GM19240 (cell line): ENCODE measurements at regions not wholly inside any gene's neighbourhood (a gene's known extent, or its start where the extent isn't known, plus 50 kb on each side); places are given as distances from the start of the nearest gene placed in this dataset.

Experiments
- DNase-seq: peaks from one replicate; pipeline ENCODE4 v3.0.0; 2011; ENCODE audit warnings: low spot score; ENCODE audit not compliant: insufficient read length

GRCh38 chr19:33946535-33947264 is 150.0 kb downstream of the KCTD15 start:
- no peak for DNase-seq

DNA sequence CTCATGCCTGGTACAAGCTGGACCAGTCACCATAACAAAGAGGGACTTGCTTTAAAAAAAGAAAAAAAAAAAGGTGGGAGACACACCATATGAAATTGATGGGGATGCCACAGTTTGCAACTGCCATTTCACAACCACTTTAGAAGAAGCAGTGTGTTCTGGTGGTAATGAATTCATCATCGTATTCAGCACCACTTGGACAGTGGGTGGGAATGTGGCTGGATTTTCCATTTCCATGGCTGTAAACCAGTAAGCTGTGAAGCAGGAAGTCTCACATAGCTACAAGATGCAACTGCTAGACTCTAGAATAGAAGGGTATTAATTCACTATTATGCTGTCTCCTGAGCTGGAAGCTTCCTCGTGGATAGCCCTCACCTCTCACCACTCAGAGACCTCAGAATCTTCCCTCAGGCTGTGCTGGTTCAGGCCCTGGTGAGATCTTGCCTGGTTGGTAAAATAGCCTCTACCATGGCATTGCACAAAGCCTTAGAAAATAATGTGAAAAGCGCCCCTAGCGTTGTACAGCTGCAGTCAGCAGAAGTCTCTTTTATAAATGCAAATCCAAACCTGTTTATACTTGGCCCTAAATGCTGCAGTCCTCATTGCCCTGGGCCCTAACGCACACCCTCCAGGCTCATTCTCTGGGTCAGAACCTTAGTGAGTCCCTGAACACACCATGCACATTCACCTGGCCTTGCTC is 150.7 kb downstream of the KCTD15 start:
- DNase-seq: no peak

- DNase-seq: no peak
Observed at GRCh38 chr19:33948651-33949335, 152.1 kb downstream of the KCTD15 start.

DNA sequence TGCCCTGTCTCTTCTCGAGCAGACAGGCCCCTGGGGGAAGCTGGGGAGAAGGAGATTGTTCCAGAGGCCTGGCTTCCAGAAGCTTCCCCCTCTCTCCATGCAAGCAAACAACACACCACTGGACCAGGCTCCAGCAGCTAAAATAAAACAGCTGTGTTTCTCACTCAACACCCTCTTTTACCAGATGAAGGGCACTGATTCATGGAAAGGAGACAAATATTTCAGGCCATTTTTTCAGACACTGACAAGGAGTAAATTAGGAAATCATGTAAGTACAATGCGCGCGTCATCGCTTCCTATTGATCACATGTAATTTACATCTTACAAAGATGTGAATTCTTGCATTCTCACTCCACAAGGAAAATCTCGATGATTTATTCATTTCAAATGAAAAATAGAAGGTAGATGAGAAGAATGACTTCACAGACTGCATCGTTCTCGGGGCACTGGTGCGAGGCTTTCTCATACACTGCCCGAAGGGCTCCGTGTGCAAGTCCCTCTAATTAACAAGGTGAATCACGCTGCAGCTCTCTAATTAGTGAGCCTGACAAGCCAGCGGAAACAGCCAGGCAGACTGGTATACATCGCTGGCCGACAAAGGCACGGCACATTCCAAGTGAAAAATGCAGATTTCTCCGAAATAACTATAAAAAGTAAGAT is 153.6 kb downstream of the KCTD15 start:
- DNase-seq: no peak

- no peak for DNase-seq
Observed at GRCh38 chr19:33953023-33953422, 156.4 kb downstream of the KCTD15 start.

GRCh38 chr19:33953592-33953991 is 156.9 kb downstream of the KCTD15 start:
- DNase-seq: no peak

DNA sequence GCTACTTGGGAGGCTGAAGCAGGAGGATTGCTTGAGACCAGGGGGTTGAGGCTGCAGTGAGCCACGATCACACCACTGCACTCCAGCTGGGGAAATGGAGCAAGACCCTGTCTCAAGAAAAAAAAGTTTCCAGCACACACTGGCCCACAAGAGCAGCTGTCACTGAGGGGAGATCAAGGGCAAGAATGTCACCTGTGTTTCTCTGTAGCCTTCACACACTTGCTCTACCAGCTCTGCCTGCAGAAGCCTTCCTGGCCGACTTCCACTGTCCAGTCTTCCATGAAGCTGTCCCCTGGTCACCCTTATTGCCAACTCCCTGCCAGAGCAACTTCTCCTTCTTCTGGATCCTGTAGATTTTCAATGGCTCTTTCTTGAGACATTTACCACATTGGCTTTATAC is 158.0 kb downstream of the KCTD15 start:
- DNase-seq: no peak

DNA sequence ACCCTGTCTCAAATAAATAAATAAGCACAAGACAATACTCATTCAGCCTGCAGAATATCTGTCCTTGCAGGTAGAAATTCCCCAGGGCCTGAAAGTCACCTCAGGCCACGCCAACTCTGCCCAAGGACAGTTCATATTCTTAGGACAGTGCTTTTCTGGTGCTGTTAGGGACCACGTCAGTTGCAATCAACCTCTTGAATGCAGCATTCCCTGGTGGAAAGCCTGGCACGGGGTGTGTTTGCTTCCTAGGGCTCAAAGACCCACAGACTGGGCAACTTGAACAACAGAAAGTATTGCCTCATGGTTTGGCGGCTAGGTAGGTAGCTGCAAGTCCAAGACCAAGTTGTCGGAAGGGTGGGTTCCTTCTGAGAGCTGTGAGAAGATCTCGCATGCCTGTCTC is 160.3 kb downstream of the KCTD15 start:
- no peak for DNase-seq

GRCh38 chr19:33957804-33958203 is 161.1 kb downstream of the KCTD15 start:
- DNase-seq: no peak

DNA sequence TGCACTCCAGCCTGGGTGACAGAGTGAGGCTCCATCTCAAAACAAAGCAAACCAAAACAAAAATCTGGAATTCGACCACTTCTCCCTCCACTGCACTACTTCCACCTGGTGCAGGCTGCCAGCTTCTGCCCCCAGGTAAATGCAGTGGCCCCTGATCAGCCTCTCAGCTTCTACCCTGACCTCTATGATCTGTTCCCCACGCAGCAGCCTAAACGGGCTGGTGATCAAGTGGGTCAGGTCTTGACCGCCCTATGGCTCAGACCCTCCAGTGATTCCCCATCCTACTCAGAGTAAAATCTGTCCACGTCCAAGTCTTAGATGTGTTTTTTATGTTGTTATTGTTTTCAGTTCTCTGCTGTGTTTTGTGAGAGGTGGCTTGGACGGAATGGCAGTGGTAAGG is 163.9 kb downstream of the KCTD15 start:
- DNase-seq: no peak

GRCh38 chr19:33962161-33962560 is 165.5 kb downstream of the KCTD15 start:
- no peak for DNase-seq

GRCh38 chr19:33963514-33963913 is 166.8 kb downstream of the KCTD15 start:
- DNase-seq: no peak

DNA sequence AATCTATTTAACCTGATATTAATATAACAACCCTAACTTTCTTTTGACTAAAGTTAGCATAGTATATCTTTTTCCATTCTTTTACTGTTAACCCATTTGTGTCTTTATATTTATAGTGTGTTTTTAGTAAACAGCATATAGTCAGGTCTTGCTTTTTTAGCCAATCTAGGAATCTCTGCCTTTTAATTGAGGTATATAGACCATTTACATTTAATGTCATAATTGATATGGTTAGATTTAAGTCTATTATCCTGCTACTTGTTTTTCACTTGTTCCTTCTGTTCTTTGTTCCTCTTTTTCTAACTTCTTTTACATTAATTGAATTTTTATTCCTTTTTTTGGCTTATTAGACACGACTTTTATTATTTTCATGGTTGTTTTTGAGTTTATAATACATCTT is 174.4 kb downstream of the KCTD15 start:
- no peak for DNase-seq

DNA sequence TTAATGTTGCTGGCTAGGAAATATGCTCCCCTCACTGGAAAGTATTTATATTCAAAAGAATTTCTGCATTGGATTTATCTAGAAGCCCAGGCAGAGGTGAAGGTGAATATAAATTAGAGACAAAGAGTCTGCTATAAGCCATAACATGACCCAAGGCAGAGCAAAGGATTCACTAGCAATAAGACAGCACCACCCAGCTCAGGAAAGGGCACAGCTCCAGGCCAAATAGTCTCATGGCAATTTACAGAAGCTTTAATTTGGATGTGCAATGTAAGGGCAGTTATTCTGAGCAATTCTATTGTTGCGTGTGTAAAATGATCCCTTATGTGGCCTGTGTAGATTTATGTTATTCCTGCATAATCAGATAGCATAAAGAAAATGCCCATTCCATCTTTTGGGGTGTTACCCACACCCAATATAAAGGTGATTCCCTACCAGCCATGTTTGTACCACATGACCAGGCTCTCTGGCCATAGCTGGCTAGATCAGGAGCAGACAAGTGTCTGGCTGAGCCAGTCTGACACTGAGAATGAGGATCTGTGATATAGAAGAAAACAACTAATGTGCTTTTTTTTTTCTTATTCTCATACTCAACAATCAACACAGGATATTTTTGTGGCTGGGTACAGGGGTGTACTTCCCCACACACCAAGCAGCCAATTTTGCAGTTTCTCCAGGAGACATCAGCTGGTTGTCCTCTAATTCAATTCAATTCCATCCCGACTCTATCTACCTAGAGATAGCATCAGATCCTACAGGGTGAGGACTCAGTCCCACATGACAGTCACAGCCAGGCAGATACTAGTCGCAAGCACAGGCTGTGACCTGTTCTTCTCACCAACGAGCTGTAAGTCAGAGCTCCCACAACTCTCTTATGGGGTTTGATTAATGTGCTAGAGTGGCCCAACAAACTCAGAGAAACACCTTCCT is 181.4 kb downstream of the KCTD15 start:
- no peak for DNase-seq

DNA sequence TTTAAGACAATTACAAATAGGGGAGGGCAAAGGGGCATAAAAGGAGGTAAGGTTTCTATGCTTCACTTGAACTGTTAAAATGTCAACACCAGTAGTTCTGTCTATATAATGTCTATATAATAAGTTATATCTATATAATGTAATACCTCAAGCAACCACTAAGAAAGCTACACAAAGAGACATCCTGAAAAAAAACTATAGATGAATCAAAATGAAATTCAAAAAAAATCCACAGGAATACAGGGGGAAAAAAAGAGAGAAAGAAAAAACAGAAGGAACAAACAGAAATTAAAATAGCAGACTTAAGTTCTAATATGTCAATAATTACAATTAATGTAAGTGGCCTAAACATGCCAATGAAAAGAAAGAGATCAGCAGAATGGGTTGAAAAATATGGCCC is 186.0 kb downstream of the KCTD15 start:
- no peak for DNase-seq

GRCh38 chr19:33988601-33989000 is 183.7 kb upstream of the LSM14A start:
- DNase-seq: no peak

- DNase-seq: no peak
Observed at GRCh38 chr19:33997690-33998089, 174.6 kb upstream of the LSM14A start.

- DNase-seq: no peak
Observed at GRCh38 chr19:33998302-33998701, 174.0 kb upstream of the LSM14A start.

DNA sequence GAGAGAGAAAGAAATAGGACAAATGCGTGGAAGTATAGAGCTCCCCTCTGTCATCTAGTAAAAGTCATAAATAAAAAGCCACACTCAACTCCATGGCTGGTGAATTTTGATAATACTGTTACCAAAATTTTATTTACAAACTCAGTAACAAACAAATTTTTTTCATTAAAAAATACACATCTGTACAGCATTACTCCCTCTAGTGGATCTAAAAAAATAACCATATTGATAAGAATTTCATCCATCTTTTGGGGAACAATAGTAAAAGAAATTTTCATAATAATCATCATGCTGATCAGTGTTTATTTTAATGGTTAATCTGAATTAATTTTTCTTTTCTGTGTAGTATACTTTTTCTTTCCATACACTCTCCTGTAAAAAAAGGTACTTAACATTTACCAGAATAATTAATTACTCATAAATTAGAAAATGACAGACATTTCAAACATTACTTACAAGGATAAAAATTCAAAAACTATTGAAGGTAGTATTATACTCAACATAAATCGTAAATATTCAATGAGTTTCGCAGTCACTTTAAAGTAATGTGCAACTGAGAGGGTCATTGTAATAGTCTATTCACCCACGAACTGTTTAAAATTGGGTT is 173.5 kb upstream of the LSM14A start:
- DNase-seq: no peak

- DNase-seq: no peak
Observed at GRCh38 chr19:34017024-34017423, 155.3 kb upstream of the LSM14A start.

DNA sequence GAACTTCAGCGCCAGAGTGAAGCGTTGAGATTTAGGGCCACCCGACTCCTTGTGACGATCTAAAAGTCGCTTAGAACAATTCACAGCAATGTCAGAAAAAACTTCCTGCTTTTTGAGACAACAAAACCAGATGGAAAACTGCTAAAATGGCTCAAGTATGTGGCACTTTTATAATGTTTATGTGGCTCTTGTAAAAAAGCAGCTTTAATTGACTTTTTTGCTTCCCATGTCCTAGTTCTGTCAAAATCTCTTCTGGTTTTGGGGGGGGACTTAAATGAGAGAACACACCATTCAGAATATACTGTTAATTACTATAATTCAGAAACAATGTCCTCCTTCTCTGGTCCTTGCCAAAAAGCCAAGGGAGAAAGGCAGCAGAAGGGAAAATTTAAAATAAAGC is 154.7 kb upstream of the LSM14A start:
- DNase-seq: no peak
